ENCODE measurements at regions not wholly inside any gene's neighbourhood (a gene's known extent, or its start where the extent isn't known, plus 50 kb on each side); places are given as distances from the start of the nearest gene placed in this dataset.

GRCh38 chr4:141815646-141816045 is 179.3 kb downstream of the IL15 start:
- ChIA-PET CTCF (no interaction called here), POLR2A (no interaction called here)
- H3K27me3 ChIP-seq (replicated peaks in 1 of 4; ENCODE audit: control extremely low read depth in 1 of 4, control insufficient read depth in 3 of 4, insufficient read depth in 4 of 4, low read length in 3 of 4), result no peaks in the 10 kb centered on the region
- no peaks in the 10 kb centered on the region for H4K20me1 ChIP-seq (ENCODE audit: control insufficient read depth, insufficient read depth, low read length, poor library complexity, severe bottlenecking)
- ATAC-seq (ENCODE audit: low read depth) (no peak), DNase-seq (no peak)
- Mint-ChIP-seq H3K27me3 (no peaks in the 10 kb centered on the region), H3K9me3 (ENCODE audit: insufficient read depth) (no peaks in the 10 kb centered on the region), H3K27ac (no peak overlapping the region), H3K4me3 (no peak overlapping the region), H3K4me1 (no peaks in the 10 kb centered on the region)
- H3K79me2 ChIP-seq (ENCODE audit: control insufficient read depth, insufficient read depth, low read length), result no peaks in the 10 kb centered on the region
- no peaks in the 10 kb centered on the region for H3K9me3 ChIP-seq (ENCODE audit: control extremely low read depth in 1 of 3, control insufficient read depth in 2 of 3, insufficient read depth in 1 of 3, low read length in 2 of 3)
- H3K4me1 ChIP-seq (ENCODE audit: control insufficient read depth in 2 of 2, insufficient read depth in 2 of 2, low read length in 2 of 2), result no peaks in the 10 kb centered on the region
- intact Hi-C loops (cut with micrococcal nuclease), result no loop called here
- no peak overlapping the region for H2AFZ ChIP-seq (ENCODE audit: insufficient read depth, low read depth, low read length, poor library complexity, severe bottlenecking)
- no peak overlapping the region for H3K27ac ChIP-seq (ENCODE audit: low read length in 2 of 2)
- H3K9ac ChIP-seq (ENCODE audit: low read length), result no peak overlapping the region
- 69% methylated on average over 3 of the region's 3 CpGs for WGBS (ENCODE audit: insufficient coverage)
- no peak overlapping the region for H3K4me3 ChIP-seq (ENCODE audit: control extremely low read depth in 1 of 5, extremely low read depth in 1 of 5, insufficient read depth in 1 of 5, low read depth in 2 of 5, low read length in 4 of 5)
- no peaks in the 10 kb centered on the region for H3K36me3 ChIP-seq (replicated peaks in 1 of 2; ENCODE audit: control extremely low read depth in 1 of 2, control insufficient read depth in 1 of 2, extremely low read depth in 1 of 2, insufficient read depth in 2 of 2, low read length in 1 of 2)
- no peak for TF ChIP-seq EZH2 (IDR thresholded peaks at IDR 0.05; ENCODE audit: borderline replicate concordance, insufficient read depth, low read depth, low read length, poor library complexity, severe bottlenecking)
- TF ChIP-seq CTCF (IDR thresholded peaks at IDR 0.05), result no peak
- no peak overlapping the region for H3K4me2 ChIP-seq (replicated peaks; ENCODE audit: low read depth, low read length, poor library complexity, severe bottlenecking)

- no peak for TF ChIP-seq CTCF (IDR thresholded peaks at IDR 0.05)
- no peak for TF ChIP-seq EZH2 (IDR thresholded peaks at IDR 0.05; ENCODE audit: borderline replicate concordance, insufficient read depth, low read depth, low read length, poor library complexity, severe bottlenecking)
- H3K79me2 ChIP-seq (ENCODE audit: control insufficient read depth, insufficient read depth, low read length), result no peaks in the 10 kb centered on the region
- intact Hi-C loops (cut with micrococcal nuclease), result no loop called here
Observed at GRCh38 chr4:141826260-141826659, 189.9 kb downstream of the IL15 start.

More at GRCh38 chr4:141826260-141826659, 189.9 kb downstream of the IL15 start:
- Mint-ChIP-seq H3K27ac (no peak overlapping the region), H3K9me3 (ENCODE audit: insufficient read depth) (no peaks in the 10 kb centered on the region), H3K4me1 (no peaks in the 10 kb centered on the region), H3K27me3 (no peaks in the 10 kb centered on the region), H3K4me3 (no peak overlapping the region)
- DNase-seq (no peak), ATAC-seq (ENCODE audit: low read depth) (no peak)
- Histone ChIP-seq H3K27ac (ENCODE audit: low read length in 2 of 2) (no peak overlapping the region), H3K9ac (ENCODE audit: low read length) (no peak overlapping the region), H3K4me2 (replicated peaks; ENCODE audit: low read depth, low read length, poor library complexity, severe bottlenecking) (no peak overlapping the region), H3K4me3 (ENCODE audit: control extremely low read depth in 1 of 5, extremely low read depth in 1 of 5, insufficient read depth in 1 of 5, low read depth in 2 of 5, low read length in 4 of 5) (no peak overlapping the region), H3K4me1 (ENCODE audit: control insufficient read depth in 2 of 2, insufficient read depth in 2 of 2, low read length in 2 of 2) (no peaks in the 10 kb centered on the region), H4K20me1 (ENCODE audit: control insufficient read depth, insufficient read depth, low read length, poor library complexity, severe bottlenecking) (no peaks in the 10 kb centered on the region), H3K36me3 (replicated peaks in 1 of 2; ENCODE audit: control extremely low read depth in 1 of 2, control insufficient read depth in 1 of 2, extremely low read depth in 1 of 2, insufficient read depth in 2 of 2, low read length in 1 of 2) (no peaks in the 10 kb centered on the region), H3K27me3 (replicated peaks in 1 of 4; ENCODE audit: control extremely low read depth in 1 of 4, control insufficient read depth in 3 of 4, insufficient read depth in 4 of 4, low read length in 3 of 4) (no peaks in the 10 kb centered on the region), H3K9me3 (ENCODE audit: control extremely low read depth in 1 of 3, control insufficient read depth in 2 of 3, insufficient read depth in 1 of 3, low read length in 2 of 3) (no peaks in the 10 kb centered on the region), H2AFZ (ENCODE audit: insufficient read depth, low read depth, low read length, poor library complexity, severe bottlenecking) (no peak overlapping the region)
- ChIA-PET POLR2A (no interaction called here), CTCF (no interaction called here)
- no CpG with 5 or more reads among the region's 1 CpG for WGBS (ENCODE audit: insufficient coverage)
